Smooth muscle cell (in vitro differentiated cells): ENCODE measurements at regions not wholly inside any gene's neighbourhood (a gene's known extent, or its start where the extent isn't known, plus 50 kb on each side); places are given as distances from the start of the nearest gene placed in this dataset.

Source experiments
- DNase-seq: peaks from one replicate; lab custom pipeline; 2025; ENCODE audit not compliant: unreplicated experiment; lab: John Stamatoyannopoulos, UW
- H2AFZ ChIP-seq: fragments of 200-600 bp; sonication (generic); 2 replicates; pipeline ENCODE4 v1.6.0; 2016; ENCODE audit warnings: antibody characterized with exemption, low read depth, mild to moderate bottlenecking
- H3F3A ChIP-seq: fragments of 200-600 bp; sonication (generic); 2 replicates; pipeline ENCODE4 v1.6.0; 2017; ENCODE audit warnings: antibody characterized with exemption, low read depth
- H3K27ac ChIP-seq: fragments of 200-600 bp; sonication (generic); 2 replicates; pipeline ENCODE4 v1.5.1; 2016; ENCODE audit warnings: low read depth, mild to moderate bottlenecking
- H3K27me3 ChIP-seq: fragments of 200-600 bp; sonication (generic); 2 replicates; pipeline ENCODE4 v1.6.1; 2016; ENCODE audit warnings: low read depth, mild to moderate bottlenecking
- H3K36me3 ChIP-seq: fragments of 200-600 bp; sonication (generic); 2 replicates; pipeline ENCODE4 v1.5.1; 2016; ENCODE audit warnings: low read depth
- H3K4me1 ChIP-seq: fragments of 200-600 bp; sonication (generic); 2 replicates; pipeline ENCODE4 v1.5.1; 2016; ENCODE audit warnings: low read depth
- H3K4me2 ChIP-seq: fragments of 200-600 bp; sonication (generic); 2 replicates; pipeline ENCODE4 v1.6.0; 2016; ENCODE audit warnings: mild to moderate bottlenecking
- H3K4me3 ChIP-seq: fragments of 200-600 bp; sonication (generic); 2 replicates; pipeline ENCODE4 v1.5.1; 2016; ENCODE audit warnings: mild to moderate bottlenecking
- H3K79me2 ChIP-seq: fragments of 200-600 bp; sonication (generic); 2 replicates; pipeline ENCODE4 v1.6.0; 2016; ENCODE audit warnings: low read depth, mild to moderate bottlenecking
- H3K9ac ChIP-seq: fragments of 200-600 bp; sonication (generic); 2 replicates; pipeline ENCODE4 v1.6.0; 2016; ENCODE audit warnings: low read depth
- H3K9me3 ChIP-seq: fragments of 200-600 bp; sonication (generic); replicated peaks from 2 replicates; pipeline ENCODE4 v1.5.1; 2016; ENCODE audit warnings: low read depth
- H4K20me1 ChIP-seq: fragments of 200-600 bp; sonication (generic); 2 replicates; pipeline ENCODE4 v1.6.0; 2016; ENCODE audit warnings: low read depth
- CTCF ChIP-seq: fragments of 200-600 bp; sonication (generic); IDR thresholded peaks from 2 replicates; pipeline ENCODE4 v1.5.1; 2017; ENCODE audit warnings: borderline replicate concordance, mild to moderate bottlenecking, antibody characterized with exemption; ENCODE audit not compliant: insufficient read depth, poor library complexity, severe bottlenecking
- WGBS: methylation state at CpG from one replicate; pipeline ENCODE4 v1.1.7; 2016; ENCODE audit warnings: low lambda C conversion rate; 5-methylcytosine and 5-hydroxymethylcytosine counted together

GRCh38 chr1:5525597-5526384 lies 466.4 kb downstream of the NPHP4 start:
- H4K20me1 ChIP-seq: no peaks in the 10 kb centered on the region
- no peaks in the 10 kb centered on the region for H3K4me1 ChIP-seq
- no peaks in the 10 kb centered on the region for H3K9me3 ChIP-seq
- DNase-seq: no peak
- no peak for TF ChIP-seq CTCF
- WGBS: 89% methylated on average over 27 of the region's 27 CpGs
- H3K4me3 ChIP-seq: no peak overlapping the region
- H3K4me2 ChIP-seq: no peak overlapping the region
- no peaks in the 10 kb centered on the region for H3F3A ChIP-seq
- H2AFZ ChIP-seq: no peak overlapping the region
- no peaks in the 10 kb centered on the region for H3K79me2 ChIP-seq
- H3K27me3 ChIP-seq: no peaks in the 10 kb centered on the region
- H3K36me3 ChIP-seq: no peaks in the 10 kb centered on the region
- H3K9ac ChIP-seq: no peak overlapping the region
- no peak overlapping the region for H3K27ac ChIP-seq

GRCh38 chr1:5522531-5523145 lies 469.6 kb downstream of the NPHP4 start:
- TF ChIP-seq CTCF: no peak
- Histone ChIP-seq H4K20me1 (no peaks in the 10 kb centered on the region), H3K79me2 (no peaks in the 10 kb centered on the region), H2AFZ (no peak overlapping the region), H3K27me3 (no peaks in the 10 kb centered on the region), H3K4me3 (no peak overlapping the region), H3K27ac (no peak overlapping the region), H3F3A (no peaks in the 10 kb centered on the region), H3K36me3 (no peaks in the 10 kb centered on the region), H3K4me1 (no peaks in the 10 kb centered on the region), H3K9ac (no peak overlapping the region), H3K4me2 (no peak overlapping the region), H3K9me3 (no peaks in the 10 kb centered on the region)
- 81% methylated on average over 14 of the region's 14 CpGs for WGBS
- DNase-seq: no peak

- no peaks in the 10 kb centered on the region for H3K9me3 ChIP-seq
- H3K4me2 ChIP-seq: no peak overlapping the region
- no peaks in the 10 kb centered on the region for H3K27me3 ChIP-seq
- H3K9ac ChIP-seq: no peak overlapping the region
- no peaks in the 10 kb centered on the region for H3K4me1 ChIP-seq
- WGBS: 73% methylated on average over 10 of the region's 10 CpGs
- H3F3A ChIP-seq: no peaks in the 10 kb centered on the region
- no peak overlapping the region for H3K27ac ChIP-seq
- no peaks in the 10 kb centered on the region for H3K79me2 ChIP-seq
- H4K20me1 ChIP-seq: no peaks in the 10 kb centered on the region
- no peak overlapping the region for H3K4me3 ChIP-seq
- no peaks in the 10 kb centered on the region for H3K36me3 ChIP-seq
- TF ChIP-seq CTCF: no peak
- no peak for DNase-seq
- no peak overlapping the region for H2AFZ ChIP-seq
Observed at GRCh38 chr1:5519366-5520135, 472.7 kb downstream of the NPHP4 start.
